ENCODE measurements at regions not wholly inside any gene's neighbourhood (a gene's known extent, or its start where the extent isn't known, plus 50 kb on each side); places are given as distances from the start of the nearest gene placed in this dataset.
"Not testable (repeated sequence)": the region's sequence is repeated elsewhere in the genome, so short reads cannot be mapped to it uniquely, and the experiment has no call there.

DNA sequence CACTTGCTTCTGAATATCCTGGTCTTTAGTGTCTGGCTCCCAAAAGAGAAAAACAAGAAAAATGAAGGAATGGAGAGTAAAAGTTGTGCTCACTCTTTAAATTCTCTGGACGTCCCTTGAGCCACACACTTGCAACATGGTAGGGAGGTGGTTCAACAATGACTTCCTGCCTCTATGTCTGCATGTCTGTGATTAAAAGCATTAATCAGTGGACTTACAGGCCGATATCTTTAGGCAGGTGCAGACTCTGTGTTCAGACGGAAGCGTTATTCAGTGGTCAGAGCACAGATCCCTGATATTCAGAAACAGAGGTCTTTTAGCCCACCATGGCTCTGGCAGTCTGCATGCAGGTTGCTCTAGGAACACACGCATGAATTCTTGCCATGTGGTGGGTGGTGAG is 1920.0 kb upstream of the RAG2 start:
- no peak for ATAC-seq
- ChIA-PET CTCF (no interaction called here), POLR2A (no interaction called here)
- Histone ChIP-seq H3K9me3 (ENCODE audit: control insufficient read depth, insufficient read depth, low read depth, low read length) (no peaks in the 10 kb centered on the region), H3K27ac (ENCODE audit: low read length) (no peak overlapping the region), H3K4me3 (ENCODE audit: low read depth in 2 of 2, low read length in 2 of 2) (no peak overlapping the region), H3K27me3 (ENCODE audit: control insufficient read depth, insufficient read depth, low read length) (no peaks in the 10 kb centered on the region), H3K36me3 (ENCODE audit: control insufficient read depth, insufficient read depth, low read length) (no peaks in the 10 kb centered on the region), H3K4me1 (ENCODE audit: control insufficient read depth, insufficient read depth, low read length) (no peaks in the 10 kb centered on the region)
- no peak for DNase-seq (ENCODE audit: low read depth, low spot score)
- no peak for TF ChIP-seq CTCF (IDR thresholded peaks at IDR 0.05)
- TF ChIP-seq, protein P1, sequence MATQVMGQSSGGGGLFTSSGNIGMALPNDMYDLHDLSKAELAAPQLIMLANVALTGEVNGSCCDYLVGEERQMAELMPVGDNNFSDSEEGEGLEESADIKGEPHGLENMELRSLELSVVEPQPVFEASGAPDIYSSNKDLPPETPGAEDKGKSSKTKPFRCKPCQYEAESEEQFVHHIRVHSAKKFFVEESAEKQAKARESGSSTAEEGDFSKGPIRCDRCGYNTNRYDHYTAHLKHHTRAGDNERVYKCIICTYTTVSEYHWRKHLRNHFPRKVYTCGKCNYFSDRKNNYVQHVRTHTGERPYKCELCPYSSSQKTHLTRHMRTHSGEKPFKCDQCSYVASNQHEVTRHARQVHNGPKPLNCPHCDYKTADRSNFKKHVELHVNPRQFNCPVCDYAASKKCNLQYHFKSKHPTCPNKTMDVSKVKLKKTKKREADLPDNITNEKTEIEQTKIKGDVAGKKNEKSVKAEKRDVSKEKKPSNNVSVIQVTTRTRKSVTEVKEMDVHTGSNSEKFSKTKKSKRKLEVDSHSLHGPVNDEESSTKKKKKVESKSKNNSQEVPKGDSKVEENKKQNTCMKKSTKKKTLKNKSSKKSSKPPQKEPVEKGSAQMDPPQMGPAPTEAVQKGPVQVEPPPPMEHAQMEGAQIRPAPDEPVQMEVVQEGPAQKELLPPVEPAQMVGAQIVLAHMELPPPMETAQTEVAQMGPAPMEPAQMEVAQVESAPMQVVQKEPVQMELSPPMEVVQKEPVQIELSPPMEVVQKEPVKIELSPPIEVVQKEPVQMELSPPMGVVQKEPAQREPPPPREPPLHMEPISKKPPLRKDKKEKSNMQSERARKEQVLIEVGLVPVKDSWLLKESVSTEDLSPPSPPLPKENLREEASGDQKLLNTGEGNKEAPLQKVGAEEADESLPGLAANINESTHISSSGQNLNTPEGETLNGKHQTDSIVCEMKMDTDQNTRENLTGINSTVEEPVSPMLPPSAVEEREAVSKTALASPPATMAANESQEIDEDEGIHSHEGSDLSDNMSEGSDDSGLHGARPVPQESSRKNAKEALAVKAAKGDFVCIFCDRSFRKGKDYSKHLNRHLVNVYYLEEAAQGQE (IDR thresholded peaks at IDR 0.05; ENCODE audit: insufficient read depth in 1 of 2, low read depth in 2 of 2, low read length in 1 of 2), result no peak
- TF ChIP-seq SIN3A (IDR thresholded peaks at IDR 0.05; ENCODE audit: borderline replicate concordance, insufficient read depth, low read depth, low read length), result no peak
- no peak for TF ChIP-seq TCF7L2 (IDR thresholded peaks at IDR 0.05; ENCODE audit: low read depth, low read length)
- no peak for TF ChIP-seq POLR2AphosphoS5 (IDR thresholded peaks at IDR 0.05; ENCODE audit: low read depth, low read length)
- intact Hi-C loops (cut with micrococcal nuclease; ENCODE audit: unreplicated experiment) (no loop called here), in situ Hi-C loops (cut with HindIII; ENCODE audit: low pct_unique_long_range_greater_than_20kb, low sequenced_read_pairs) (no loop called here)
- no TSS peak for BruUV-seq (replicated peaks)

GRCh38 chr11:38512830-38513229 is 1914.8 kb upstream of the RAG2 start:
- intact Hi-C loops (cut with micrococcal nuclease; ENCODE audit: unreplicated experiment); H3K9me3 ChIP-seq (ENCODE audit: control insufficient read depth, insufficient read depth, low read depth, low read length); CTCF ChIA-PET; DNase-seq (ENCODE audit: low read depth, low spot score); H3K4me3 ChIP-seq (ENCODE audit: low read depth in 2 of 2, low read length in 2 of 2); H3K27me3 ChIP-seq (ENCODE audit: control insufficient read depth, insufficient read depth, low read length); POLR2A ChIA-PET; in situ Hi-C loops (cut with HindIII; ENCODE audit: low pct_unique_long_range_greater_than_20kb, low sequenced_read_pairs); ATAC-seq; H3K36me3 ChIP-seq (ENCODE audit: control insufficient read depth, insufficient read depth, low read length); H3K27ac ChIP-seq (ENCODE audit: low read length); H3K4me1 ChIP-seq (ENCODE audit: control insufficient read depth, insufficient read depth, low read length); BruUV-seq (replicated peaks): not testable (repeated sequence)

GRCh38 chr11:38510041-38510440 is 1912.0 kb upstream of the RAG2 start:
- CTCF ChIA-PET, result no interaction called here

More at GRCh38 chr11:38510041-38510440, 1912.0 kb upstream of the RAG2 start:
- in situ Hi-C loops (cut with HindIII; ENCODE audit: low pct_unique_long_range_greater_than_20kb, low sequenced_read_pairs), result no loop called here
- no peak for TF ChIP-seq CTCF (IDR thresholded peaks at IDR 0.05)
- TF ChIP-seq SIN3A (IDR thresholded peaks at IDR 0.05; ENCODE audit: borderline replicate concordance, insufficient read depth, low read depth, low read length), result no peak
- no peak for TF ChIP-seq TCF7L2 (IDR thresholded peaks at IDR 0.05; ENCODE audit: low read depth, low read length)
- TF ChIP-seq POLR2AphosphoS5 (IDR thresholded peaks at IDR 0.05; ENCODE audit: low read depth, low read length), result no peak
- TF ChIP-seq, protein P1 (IDR thresholded peaks at IDR 0.05; ENCODE audit: insufficient read depth in 1 of 2, low read depth in 2 of 2, low read length in 1 of 2), result no peak
- POLR2A ChIA-PET, result no interaction called here
- H3K9me3 ChIP-seq (ENCODE audit: control insufficient read depth, insufficient read depth, low read depth, low read length), result no peaks in the 10 kb centered on the region
- ATAC-seq (no peak), DNase-seq (ENCODE audit: low read depth, low spot score) (no peak)
- H3K27me3 ChIP-seq (ENCODE audit: control insufficient read depth, insufficient read depth, low read length), result no peaks in the 10 kb centered on the region
- BruUV-seq (replicated peaks), result no TSS peak
- H3K36me3 ChIP-seq (ENCODE audit: control insufficient read depth, insufficient read depth, low read length), result no peaks in the 10 kb centered on the region
- intact Hi-C loops (cut with micrococcal nuclease; ENCODE audit: unreplicated experiment), result no loop called here
- no peak overlapping the region for H3K4me3 ChIP-seq (ENCODE audit: low read depth in 2 of 2, low read length in 2 of 2)
- H3K4me1 ChIP-seq (ENCODE audit: control insufficient read depth, insufficient read depth, low read length), result no peaks in the 10 kb centered on the region
- no peak overlapping the region for H3K27ac ChIP-seq (ENCODE audit: low read length)

All from Panc1 (cell line).